K562 (cell line): ENCODE measurements at regions not wholly inside any gene's neighbourhood (a gene's known extent, or its start where the extent isn't known, plus 50 kb on each side); places are given as distances from the start of the nearest gene placed in this dataset.

Experiments
- TF ChIP-seq, protein P1 (sequence below), 3 experiments: IDR thresholded peaks in 2 of 3; conservative IDR thresholded peaks in 1 of 3; 2 replicates each; pipeline ENCODE4 v1.5.1; 2011 to 2012; ENCODE audit warnings: low read length in 3 of 3, mild to moderate bottlenecking in 3 of 3, control low read depth in 2 of 3, improper control_type of control experiment in 1 of 3, inconsistent platforms in 1 of 3, low read depth in 1 of 3, mixed read lengths in 1 of 3, moderate library complexity in 1 of 3; ENCODE audit not compliant: insufficient read depth in 2 of 3
- TF ChIP-seq, protein P2 (sequence below): fragments of 200-600 bp; sonication (generic); IDR thresholded peaks from one replicate; pipeline ENCODE4 v1.6.1; 2012; ENCODE audit warnings: mild to moderate bottlenecking, low read depth, low read length, inconsistent platforms

DNA sequence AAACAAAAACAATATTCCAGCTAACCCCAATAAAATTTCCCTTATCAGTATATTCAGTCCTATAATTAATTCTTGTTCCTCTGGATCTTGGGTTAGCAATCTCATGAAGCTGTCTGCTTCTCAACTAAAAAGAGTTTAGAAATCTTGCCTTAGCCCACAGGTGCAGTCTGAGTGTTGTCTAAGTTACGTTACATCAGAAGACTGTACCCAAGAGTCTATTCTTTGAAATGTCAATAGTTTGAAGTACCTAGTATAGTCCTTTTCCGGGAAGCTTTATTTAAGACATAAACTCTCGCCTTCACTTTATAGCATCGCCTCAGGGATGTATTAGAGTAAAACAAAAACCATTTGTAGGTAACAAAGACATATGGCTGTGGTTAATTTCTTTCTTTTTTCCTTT is 465.1 kb downstream of the FUT8 start:
- TF ChIP-seq, protein P1, sequence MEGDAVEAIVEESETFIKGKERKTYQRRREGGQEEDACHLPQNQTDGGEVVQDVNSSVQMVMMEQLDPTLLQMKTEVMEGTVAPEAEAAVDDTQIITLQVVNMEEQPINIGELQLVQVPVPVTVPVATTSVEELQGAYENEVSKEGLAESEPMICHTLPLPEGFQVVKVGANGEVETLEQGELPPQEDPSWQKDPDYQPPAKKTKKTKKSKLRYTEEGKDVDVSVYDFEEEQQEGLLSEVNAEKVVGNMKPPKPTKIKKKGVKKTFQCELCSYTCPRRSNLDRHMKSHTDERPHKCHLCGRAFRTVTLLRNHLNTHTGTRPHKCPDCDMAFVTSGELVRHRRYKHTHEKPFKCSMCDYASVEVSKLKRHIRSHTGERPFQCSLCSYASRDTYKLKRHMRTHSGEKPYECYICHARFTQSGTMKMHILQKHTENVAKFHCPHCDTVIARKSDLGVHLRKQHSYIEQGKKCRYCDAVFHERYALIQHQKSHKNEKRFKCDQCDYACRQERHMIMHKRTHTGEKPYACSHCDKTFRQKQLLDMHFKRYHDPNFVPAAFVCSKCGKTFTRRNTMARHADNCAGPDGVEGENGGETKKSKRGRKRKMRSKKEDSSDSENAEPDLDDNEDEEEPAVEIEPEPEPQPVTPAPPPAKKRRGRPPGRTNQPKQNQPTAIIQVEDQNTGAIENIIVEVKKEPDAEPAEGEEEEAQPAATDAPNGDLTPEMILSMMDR (IDR thresholded peaks at IDR 0.05 in 2 of 3, conservative IDR thresholded peaks at IDR 0.05 in 1 of 3; ENCODE audit: insufficient read depth in 2 of 3, low read depth in 1 of 3, low read length in 3 of 3) = no peak
- TF ChIP-seq, protein P2, sequence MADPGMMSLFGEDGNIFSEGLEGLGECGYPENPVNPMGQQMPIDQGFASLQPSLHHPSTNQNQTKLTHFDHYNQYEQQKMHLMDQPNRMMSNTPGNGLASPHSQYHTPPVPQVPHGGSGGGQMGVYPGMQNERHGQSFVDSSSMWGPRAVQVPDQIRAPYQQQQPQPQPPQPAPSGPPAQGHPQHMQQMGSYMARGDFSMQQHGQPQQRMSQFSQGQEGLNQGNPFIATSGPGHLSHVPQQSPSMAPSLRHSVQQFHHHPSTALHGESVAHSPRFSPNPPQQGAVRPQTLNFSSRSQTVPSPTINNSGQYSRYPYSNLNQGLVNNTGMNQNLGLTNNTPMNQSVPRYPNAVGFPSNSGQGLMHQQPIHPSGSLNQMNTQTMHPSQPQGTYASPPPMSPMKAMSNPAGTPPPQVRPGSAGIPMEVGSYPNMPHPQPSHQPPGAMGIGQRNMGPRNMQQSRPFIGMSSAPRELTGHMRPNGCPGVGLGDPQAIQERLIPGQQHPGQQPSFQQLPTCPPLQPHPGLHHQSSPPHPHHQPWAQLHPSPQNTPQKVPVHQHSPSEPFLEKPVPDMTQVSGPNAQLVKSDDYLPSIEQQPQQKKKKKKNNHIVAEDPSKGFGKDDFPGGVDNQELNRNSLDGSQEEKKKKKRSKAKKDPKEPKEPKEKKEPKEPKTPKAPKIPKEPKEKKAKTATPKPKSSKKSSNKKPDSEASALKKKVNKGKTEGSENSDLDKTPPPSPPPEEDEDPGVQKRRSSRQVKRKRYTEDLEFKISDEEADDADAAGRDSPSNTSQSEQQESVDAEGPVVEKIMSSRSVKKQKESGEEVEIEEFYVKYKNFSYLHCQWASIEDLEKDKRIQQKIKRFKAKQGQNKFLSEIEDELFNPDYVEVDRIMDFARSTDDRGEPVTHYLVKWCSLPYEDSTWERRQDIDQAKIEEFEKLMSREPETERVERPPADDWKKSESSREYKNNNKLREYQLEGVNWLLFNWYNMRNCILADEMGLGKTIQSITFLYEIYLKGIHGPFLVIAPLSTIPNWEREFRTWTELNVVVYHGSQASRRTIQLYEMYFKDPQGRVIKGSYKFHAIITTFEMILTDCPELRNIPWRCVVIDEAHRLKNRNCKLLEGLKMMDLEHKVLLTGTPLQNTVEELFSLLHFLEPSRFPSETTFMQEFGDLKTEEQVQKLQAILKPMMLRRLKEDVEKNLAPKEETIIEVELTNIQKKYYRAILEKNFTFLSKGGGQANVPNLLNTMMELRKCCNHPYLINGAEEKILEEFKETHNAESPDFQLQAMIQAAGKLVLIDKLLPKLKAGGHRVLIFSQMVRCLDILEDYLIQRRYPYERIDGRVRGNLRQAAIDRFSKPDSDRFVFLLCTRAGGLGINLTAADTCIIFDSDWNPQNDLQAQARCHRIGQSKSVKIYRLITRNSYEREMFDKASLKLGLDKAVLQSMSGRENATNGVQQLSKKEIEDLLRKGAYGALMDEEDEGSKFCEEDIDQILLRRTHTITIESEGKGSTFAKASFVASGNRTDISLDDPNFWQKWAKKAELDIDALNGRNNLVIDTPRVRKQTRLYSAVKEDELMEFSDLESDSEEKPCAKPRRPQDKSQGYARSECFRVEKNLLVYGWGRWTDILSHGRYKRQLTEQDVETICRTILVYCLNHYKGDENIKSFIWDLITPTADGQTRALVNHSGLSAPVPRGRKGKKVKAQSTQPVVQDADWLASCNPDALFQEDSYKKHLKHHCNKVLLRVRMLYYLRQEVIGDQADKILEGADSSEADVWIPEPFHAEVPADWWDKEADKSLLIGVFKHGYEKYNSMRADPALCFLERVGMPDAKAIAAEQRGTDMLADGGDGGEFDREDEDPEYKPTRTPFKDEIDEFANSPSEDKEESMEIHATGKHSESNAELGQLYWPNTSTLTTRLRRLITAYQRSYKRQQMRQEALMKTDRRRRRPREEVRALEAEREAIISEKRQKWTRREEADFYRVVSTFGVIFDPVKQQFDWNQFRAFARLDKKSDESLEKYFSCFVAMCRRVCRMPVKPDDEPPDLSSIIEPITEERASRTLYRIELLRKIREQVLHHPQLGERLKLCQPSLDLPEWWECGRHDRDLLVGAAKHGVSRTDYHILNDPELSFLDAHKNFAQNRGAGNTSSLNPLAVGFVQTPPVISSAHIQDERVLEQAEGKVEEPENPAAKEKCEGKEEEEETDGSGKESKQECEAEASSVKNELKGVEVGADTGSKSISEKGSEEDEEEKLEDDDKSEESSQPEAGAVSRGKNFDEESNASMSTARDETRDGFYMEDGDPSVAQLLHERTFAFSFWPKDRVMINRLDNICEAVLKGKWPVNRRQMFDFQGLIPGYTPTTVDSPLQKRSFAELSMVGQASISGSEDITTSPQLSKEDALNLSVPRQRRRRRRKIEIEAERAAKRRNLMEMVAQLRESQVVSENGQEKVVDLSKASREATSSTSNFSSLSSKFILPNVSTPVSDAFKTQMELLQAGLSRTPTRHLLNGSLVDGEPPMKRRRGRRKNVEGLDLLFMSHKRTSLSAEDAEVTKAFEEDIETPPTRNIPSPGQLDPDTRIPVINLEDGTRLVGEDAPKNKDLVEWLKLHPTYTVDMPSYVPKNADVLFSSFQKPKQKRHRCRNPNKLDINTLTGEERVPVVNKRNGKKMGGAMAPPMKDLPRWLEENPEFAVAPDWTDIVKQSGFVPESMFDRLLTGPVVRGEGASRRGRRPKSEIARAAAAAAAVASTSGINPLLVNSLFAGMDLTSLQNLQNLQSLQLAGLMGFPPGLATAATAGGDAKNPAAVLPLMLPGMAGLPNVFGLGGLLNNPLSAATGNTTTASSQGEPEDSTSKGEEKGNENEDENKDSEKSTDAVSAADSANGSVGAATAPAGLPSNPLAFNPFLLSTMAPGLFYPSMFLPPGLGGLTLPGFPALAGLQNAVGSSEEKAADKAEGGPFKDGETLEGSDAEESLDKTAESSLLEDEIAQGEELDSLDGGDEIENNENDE = no peak
